A549 (cell line): ENCODE measurements at regions not wholly inside any gene's neighbourhood (a gene's known extent, or its start where the extent isn't known, plus 50 kb on each side); places are given as distances from the start of the nearest gene placed in this dataset.

Experiments used
- CEBPB ChIP-seq, 2 experiments: fragments of >200 bp in 1 of 2; sonication (Bioruptor Twin) in 1 of 2; formaldehyde crosslinking in 1 of 2; IDR thresholded peaks; 2 replicates each; pipeline ENCODE4 v1.6.1; 2012 to 2016
- ESRRA ChIP-seq: fragments of 150-350 bp; IDR thresholded peaks from 2 replicates; pipeline ENCODE4 v1.6.1; 2014; ENCODE audit warnings: mild to moderate bottlenecking, low read length, borderline replicate concordance
- JUN ChIP-seq, 2 experiments: fragments of >200 bp; sonication (Bioruptor Twin); formaldehyde crosslinking; IDR thresholded peaks; 2 replicates in 1 of 2; 3 replicates in 1 of 2; pipeline ENCODE4 v1.6.1; 2016 to 2017
- JUNB ChIP-seq: fragments of >200 bp; sonication (Bioruptor Twin); formaldehyde crosslinking; IDR thresholded peaks from 2 replicates; pipeline ENCODE4 v1.6.1; 2016
- POLR2A ChIP-seq: IDR thresholded peaks from 2 replicates; pipeline ENCODE4 v1.6.1; 2012; ENCODE audit warnings: mild to moderate bottlenecking, low read length
- RAD21 ChIP-seq, 2 experiments: fragments of >200 bp in 1 of 2; sonication (Bioruptor Twin) in 1 of 2; formaldehyde crosslinking in 1 of 2; IDR thresholded peaks in 1 of 2; conservative IDR thresholded peaks in 1 of 2; 2 replicates in 1 of 2; 3 replicates in 1 of 2; pipeline ENCODE4 v1.6.1; 2012 to 2018; ENCODE audit warnings: inconsistent platforms in 1 of 2
- SMC3 ChIP-seq: fragments of >200 bp; sonication (Bioruptor Twin); formaldehyde crosslinking; IDR thresholded peaks from 3 replicates; pipeline ENCODE4 v1.6.1; 2018; ENCODE audit warnings: inconsistent platforms
- SREBF2 ChIP-seq: fragments of 450-650 bp; IDR thresholded peaks from 2 replicates; pipeline ENCODE4 v1.6.1; 2014; ENCODE audit warnings: mild to moderate bottlenecking, moderate library complexity
- ZFP36 ChIP-seq: fragments of 450-650 bp; IDR thresholded peaks from 2 replicates; pipeline ENCODE4 v1.6.1; 2014; ENCODE audit warnings: borderline replicate concordance; ENCODE audit not compliant: partially characterized antibody
- TF ChIP-seq, protein P1 (sequence below): fragments of >200 bp; sonication (Bioruptor Twin); formaldehyde crosslinking; IDR thresholded peaks from 3 replicates; pipeline ENCODE4 v1.5.1; 2016
- TF ChIP-seq, protein P2 (sequence below): IDR thresholded peaks from 2 replicates; pipeline ENCODE4 v1.6.1; 2012; ENCODE audit warnings: low read depth, borderline replicate concordance

DNA sequence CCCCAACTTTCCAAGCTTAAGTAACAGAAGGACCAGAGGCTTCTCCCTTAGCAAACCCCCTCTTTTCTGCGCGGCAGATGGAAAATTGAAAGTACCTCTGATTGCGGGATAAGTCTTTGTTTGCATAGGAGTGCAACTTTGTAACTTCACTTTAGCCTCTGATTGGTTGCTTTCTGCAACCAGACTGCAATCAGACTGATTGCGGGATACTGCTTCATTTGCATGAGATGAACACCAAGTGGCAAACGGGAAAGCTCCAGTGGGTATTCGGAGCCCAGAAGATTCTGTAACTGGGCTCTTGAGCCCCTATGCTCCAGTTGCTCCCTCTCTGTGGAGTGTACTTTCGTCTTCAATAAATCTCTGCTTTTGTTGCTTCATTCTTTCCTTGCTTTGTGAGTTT is 260.6 kb downstream of the BAMBI start:
- TF ChIP-seq CEBPB (IDR thresholded peaks at IDR 0.05) (no peak), JUNB (no peak), POLR2A (no peak), RAD21 (conservative IDR thresholded peaks at IDR 0.05 in 1 of 2, IDR thresholded peaks at IDR 0.05 in 1 of 2) (no peak), ESRRA (no peak), ZFP36 (no peak), SREBF2 (no peak), JUN (IDR thresholded peaks at IDR 0.05) (no peak), SMC3 (no peak)
- TF ChIP-seq, protein P1, sequence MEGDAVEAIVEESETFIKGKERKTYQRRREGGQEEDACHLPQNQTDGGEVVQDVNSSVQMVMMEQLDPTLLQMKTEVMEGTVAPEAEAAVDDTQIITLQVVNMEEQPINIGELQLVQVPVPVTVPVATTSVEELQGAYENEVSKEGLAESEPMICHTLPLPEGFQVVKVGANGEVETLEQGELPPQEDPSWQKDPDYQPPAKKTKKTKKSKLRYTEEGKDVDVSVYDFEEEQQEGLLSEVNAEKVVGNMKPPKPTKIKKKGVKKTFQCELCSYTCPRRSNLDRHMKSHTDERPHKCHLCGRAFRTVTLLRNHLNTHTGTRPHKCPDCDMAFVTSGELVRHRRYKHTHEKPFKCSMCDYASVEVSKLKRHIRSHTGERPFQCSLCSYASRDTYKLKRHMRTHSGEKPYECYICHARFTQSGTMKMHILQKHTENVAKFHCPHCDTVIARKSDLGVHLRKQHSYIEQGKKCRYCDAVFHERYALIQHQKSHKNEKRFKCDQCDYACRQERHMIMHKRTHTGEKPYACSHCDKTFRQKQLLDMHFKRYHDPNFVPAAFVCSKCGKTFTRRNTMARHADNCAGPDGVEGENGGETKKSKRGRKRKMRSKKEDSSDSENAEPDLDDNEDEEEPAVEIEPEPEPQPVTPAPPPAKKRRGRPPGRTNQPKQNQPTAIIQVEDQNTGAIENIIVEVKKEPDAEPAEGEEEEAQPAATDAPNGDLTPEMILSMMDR: no peak
- TF ChIP-seq, protein P2, sequence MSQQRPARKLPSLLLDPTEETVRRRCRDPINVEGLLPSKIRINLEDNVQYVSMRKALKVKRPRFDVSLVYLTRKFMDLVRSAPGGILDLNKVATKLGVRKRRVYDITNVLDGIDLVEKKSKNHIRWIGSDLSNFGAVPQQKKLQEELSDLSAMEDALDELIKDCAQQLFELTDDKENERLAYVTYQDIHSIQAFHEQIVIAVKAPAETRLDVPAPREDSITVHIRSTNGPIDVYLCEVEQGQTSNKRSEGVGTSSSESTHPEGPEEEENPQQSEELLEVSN: no peak
